ENCODE measurements at regions not wholly inside any gene's neighbourhood (a gene's known extent, or its start where the extent isn't known, plus 50 kb on each side); places are given as distances from the start of the nearest gene placed in this dataset.
A peak's percentile ranks its signal among the peaks of the same experiment; 100 is the strongest.

DNA sequence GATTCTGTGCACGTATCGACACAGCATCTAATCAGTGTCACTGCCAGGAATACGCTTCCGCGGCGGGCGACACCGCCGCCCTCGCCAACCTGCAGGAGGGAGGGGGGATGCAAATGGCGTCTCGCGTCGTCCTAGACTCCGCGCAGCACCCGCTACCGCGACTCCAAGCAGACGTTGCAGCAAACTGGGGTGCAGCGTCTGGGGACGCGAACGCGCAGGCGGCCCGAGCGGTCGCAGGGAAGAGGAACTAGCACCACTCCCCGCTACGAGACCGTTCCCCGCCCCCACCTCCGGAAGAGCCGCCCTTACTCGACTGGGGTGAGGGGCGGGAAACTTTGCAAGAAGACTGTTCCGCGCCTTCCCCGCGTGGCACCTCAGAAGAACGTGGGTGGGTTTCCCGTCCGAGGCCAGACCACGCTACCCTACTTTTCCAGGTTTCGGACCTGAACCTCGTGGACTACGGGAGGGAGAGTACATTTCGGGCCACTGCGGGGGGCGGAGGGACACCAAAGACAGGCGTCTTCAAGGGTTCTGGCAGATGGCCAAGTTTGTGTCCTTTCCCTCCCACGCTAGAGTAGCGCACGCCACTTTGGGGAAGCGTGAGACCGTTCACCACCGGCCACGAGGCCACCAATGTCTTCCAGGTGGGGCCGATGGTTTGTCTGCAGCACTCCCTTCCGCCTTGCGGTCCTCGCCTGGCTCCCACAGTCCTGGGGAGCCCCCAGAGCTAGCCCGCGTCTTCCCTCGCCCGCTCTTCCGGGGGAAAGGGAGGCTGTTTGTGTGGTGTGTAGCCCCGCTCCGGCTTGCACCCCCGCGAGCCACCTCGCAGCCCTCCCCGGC lies 78.0 kb upstream of the BCOR start:
- peak; percentile 20 to 37 for DNase-seq

DNA sequence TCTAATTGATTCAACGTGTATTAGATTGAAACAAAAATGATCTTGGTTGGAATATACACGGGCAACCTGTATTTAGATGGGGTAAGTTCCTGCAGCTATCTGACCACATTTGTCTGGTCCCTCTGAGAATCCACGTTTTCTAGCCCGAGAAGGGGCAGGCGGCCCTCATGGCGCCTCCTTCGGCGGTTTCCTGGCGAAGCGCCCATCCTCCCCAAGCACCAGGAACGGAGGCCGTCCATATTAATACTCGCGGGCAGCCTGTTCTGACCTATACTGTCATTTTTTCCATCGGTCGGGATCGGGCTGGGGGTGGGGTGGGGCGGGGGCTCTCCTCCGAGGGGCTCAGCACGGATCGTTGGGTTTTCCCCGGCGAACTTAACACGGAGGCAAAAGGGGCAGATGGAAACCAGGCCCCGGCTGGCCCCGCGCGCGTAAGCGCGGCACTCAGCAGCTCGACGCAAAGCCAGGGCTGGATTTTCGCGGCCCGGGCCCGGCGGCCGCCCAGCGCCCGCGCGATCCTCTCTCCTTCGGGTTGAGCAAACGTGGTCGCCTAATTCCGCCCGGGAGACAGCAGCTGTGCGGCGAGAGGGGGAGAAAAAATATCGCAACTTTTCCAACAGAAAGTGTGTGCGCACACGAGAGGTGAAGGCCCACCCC lies 77.2 kb upstream of the BCOR start:
- no peak for DNase-seq

DNA sequence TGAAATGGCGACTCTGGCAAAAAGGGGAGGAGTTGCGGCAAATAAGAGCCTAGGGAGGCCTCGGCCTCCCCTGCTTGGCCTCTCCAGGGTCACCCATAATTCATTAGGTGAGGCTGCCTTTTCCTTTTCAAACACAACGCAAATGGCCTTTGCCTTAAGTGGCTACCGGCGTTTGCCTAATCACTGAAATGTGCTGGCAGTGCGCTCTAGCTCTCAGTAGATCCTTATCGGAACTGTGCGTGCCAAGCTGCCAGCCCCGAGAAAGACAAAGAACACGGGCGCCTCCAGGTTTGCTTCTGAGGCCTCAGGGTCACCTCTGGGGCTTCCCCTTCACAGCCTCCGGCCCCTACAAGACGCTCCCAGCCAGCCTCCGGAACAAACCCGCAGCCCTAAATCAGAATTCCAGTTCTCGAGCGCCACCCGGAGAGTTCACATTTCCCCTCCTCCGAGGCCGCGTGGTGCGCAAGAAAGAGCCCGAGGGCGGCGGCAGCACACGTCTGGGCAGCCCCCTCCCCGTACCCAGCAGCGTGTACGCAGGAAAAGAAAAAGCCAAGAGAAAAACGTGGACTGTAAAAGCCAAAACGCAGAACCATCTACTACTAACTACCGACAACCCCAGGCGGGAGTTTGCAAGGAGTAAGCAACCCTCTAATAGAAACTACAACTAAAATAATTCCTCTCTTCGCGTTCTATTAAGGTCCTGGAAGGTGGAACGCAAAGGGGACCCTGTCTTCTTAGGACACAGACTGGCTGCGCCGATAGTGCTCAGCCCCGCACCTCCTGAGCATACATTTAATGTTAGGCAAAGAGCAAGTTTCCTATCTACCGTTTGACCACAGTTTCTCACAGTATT lies 76.5 kb upstream of the BCOR start:
- no peak for DNase-seq

DNA sequence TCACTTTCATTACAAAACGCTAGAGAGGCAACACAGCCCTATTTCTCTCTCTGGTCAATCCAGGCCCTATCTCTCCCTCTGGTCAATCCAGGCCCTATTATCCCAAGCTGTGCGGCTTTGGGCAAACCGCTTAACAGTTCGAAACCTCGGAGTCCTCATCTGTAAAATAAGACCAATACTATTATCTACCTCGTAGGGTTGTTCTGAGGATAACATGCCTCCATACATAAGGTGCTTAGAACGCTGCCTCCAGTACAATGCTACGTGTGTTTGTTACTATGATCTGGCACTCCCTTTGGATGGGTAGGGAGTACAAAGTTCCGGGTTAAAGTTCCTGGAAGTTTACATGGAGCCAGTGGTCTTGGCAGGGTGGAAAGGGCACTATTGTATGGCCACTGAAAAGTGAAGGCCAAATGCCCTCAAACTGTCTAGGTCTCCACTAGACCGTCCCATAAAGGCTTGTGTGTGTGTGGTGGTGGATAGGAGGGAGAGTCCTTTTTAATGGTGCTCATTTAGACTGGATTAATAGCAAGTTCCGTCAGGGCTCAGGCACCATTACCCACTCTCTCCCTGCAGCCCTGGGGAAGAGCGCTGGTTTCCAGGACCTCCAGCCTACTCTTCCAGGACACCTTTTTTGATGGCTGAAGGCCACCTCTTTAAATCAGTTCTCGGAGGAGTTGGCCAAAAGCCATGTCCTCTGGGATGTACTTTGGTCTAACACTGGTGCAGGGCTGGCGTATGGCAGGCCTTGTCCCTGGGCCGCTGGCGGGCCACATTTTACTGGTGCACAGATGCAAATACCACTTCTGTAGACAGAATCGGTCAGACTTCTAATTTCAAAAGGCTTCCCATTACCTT lies 75.6 kb upstream of the BCOR start:
- DNase-seq: no peak

DNA sequence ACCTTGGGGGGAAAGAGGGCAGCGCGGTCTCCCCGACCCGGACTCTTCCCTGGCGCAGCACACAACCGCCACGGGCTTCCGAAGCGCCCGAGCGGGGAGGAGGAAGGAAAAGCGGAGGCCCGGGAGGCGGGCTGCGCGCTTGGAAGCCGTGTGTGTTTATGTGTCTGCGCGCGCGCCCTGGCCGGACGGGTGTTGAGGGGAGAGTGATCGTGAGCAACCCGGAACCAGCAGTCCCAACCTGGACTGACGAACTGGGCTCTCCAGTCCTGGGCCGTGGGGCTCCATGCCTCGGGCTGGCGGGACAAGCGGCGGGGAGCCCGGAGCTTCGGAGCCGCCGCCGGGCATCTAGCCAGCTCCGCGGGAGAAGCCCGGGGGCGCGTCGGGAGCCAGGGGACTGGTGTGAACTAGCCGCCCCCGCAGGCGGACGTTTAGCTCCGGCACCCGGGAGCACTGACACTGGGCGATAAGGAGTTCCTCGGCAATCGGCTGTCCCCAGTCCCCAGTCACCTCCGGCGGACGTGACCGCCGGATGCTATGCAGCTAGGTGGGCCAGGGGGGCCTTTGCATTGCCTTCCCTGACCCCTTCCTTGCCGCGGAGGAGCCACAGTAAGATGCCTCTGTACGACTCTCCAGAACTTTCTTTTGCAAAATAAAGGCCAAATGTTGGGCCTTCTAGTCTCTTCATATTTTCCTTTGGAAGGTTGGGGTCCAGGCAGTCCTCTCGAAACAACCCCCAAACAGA lies 74.8 kb upstream of the BCOR start:
- no peak for DNase-seq

DNA sequence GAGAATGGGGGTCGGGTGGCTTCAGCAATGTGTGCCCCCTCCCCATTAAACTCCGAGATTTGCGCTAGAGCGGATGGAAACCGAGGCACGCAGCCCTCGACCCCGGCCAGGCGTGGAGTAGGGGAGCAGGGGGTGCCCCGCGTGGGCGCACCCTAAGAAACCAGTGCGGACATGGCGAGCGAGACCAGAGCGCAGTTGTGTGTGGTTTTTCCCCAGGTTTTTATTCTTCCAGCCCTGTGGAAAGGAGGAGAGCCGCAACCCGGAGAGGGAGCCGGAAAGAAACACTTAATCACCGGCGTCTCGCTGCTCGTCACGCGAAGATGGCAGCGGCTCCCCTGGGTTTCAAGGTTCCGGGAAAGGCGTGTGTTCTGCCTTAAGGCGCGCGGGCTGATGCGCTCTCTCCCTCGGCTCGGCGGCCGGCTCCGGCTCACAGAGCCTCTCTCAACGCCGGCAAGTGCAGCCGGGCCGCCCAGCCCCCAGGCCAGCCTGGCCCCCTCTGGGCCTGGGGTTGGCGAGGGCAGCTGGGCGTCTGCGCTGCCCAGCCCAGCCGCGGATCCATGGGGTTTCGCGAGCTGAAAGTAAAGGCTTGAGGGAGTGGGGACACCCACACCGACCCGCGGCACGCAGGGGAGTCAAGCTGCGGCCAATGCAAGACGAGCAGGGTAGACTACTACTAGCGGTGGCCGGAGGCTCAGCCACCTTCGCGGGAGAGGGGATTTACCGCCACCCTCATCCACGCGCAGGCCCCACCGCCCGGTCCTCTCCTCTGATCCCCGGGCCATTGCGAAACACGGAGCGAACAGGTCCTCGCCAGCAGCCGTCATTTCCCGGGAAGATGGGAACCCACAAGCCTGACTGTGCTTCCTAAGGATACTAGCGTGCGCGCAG lies 74.0 kb upstream of the BCOR start:
- DNase-seq: no peak

DNA sequence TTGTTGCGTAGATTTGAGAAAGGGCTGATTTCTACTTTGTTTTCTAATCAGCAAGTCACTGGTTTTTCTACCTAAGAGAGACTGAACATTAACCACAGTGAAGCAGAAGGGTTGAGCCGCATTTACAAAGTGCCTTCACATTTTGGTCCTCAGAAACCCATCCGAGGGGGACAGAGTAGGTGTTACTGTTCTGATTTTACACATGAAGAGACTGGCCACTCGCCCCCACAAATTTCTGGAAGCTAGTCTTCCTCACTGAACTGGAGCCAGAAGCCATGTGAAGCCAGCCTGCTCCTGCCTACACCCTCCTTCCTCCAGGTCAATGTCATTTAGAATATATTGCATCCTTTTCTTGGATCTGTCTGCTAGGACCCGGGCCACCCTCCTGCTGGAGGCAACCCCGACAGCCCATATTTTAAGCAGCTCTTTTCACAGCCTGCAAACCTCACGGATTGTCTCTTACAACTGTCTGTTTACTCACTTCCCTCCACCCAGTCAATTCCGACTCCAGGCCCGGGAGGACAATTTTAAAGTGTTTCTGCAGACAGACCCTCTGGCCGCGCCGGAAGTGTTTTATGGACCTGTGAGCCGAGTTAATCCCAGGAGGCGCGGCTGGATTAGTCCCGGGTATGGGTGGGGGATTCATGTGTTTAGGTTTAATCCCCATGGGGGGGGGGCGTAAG lies 73.2 kb upstream of the BCOR start:
- DNase-seq: no peak

DNA sequence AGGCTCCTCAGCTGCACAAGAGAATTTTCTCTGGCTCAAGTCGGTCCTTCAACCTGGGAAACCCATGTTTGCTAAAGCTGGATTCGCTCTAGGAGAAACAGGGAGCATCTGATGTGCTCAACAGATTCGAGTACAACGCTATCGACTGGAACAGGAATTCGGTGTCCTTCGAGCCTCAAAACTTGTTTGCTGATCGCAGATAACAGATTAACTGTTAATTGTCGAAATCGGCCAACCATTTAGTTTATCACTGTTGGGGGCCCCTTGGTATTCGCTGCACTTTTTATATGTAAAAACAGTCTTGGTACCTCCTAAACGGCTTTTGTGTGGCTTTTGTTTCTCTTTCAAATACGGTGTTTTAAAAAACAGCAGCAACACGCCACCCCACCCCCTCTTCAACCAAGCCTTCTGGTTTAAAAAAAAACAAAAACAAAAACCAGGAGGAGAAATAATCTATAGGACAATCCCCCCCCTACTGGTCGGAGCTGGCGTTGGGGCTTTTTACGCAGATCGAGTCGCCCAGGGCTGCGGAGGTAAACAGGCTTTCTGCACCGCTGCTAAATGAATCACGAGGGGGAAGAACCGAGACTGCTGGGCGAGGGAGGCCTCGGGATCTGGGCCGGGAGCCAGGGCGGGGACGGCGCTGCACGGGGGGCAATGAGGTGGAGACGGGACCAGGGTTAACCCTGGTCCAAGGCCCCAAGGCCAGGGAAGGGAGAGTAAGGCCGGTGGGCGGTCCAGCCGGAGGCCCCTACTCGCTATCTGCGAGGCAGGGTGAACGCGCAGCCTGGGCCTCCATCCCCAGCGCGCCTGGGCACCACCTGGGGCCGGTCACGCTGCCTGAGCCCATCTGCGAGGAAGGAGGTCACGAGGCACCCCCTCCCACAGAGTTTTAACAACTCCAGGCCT lies 71.7 kb upstream of the BCOR start:
- DNase-seq: peak; percentile 27 to 34

DNA sequence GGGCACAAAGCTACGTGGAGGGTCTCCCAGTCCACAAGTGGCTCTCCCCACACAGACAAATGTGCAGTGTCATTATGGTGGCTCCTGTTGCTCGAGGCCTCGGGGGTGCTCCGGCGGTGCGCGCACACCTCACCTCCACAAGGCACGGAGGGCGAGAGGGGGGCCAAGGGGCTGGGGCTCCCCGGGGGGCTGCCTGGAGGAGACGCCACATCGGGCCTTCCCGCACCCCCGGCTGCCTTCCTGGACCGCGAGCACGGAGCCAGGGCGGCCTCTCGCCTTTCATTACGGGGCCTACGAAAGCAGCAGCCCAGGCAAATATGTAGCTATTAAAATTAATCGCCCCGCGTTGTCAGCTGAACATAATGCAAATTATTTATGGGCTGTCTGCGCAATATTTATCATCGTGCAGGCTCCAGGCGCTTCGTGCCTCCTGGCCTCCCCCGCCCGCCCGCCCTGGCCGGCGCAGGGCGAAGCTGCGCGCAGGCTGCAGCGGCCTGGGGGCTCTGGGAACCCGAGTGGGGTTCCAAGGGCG lies 70.8 kb upstream of the BCOR start:
- no peak for DNase-seq

DNA sequence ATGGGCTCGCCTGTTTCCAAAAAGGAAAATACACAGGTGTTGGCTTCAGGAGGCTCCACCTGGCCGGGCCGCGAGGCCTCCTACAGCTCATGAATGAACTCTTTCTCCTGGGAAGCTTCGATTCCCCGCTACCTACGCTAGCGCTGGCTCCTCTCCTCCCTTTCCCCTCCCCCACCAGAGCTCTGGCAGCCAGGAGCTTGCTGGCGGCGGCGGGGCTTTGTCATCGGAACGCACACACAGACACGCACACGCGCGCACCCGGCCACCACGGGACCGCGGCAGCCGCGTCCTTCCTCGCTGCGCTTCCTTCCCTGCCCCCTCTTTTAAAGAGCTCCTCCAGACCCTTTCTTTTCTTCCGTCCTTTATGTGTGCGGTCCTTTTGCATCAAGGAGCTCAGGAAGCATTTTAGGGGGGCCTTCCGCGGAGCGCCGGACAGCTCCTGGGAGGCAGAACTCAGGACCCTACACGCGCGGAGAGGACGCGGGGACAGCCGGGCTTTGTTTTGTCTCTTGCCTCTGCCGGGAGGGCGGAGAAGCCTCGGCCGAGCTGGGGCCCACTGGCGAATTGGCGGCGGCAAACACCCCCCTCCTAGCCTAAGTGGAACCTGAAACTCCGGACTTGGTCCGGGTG lies 70.2 kb upstream of the BCOR start:
- no peak for DNase-seq

DNA sequence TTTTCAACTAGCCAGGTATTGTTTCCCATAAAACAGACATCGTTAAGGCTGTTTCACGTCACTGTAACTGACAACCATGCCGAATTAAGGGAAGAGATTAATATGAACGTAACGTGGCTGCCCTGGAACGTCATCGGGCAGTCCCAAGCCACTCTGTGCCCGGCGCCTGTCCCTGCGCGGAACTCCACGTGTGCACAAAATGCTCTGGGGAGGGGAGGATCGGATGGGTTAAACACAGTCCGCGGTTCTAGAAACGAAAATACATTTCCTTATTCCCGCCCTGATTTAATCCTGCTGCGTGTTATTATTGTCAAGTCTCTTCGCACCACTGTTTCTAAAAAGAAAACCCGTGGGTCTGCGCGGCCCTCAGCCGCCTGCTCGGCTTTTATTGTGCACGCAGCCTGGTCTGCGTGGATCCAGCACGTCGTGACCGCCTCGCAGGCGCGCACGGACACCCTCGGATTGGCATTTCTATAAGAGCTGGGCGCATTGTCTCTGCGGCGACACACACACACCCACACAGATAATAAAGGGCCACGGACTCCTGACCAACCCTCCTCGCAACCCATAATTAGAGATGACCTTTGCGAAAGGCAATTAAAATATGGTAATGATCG lies 69.6 kb upstream of the BCOR start:
- no peak for DNase-seq

DNA sequence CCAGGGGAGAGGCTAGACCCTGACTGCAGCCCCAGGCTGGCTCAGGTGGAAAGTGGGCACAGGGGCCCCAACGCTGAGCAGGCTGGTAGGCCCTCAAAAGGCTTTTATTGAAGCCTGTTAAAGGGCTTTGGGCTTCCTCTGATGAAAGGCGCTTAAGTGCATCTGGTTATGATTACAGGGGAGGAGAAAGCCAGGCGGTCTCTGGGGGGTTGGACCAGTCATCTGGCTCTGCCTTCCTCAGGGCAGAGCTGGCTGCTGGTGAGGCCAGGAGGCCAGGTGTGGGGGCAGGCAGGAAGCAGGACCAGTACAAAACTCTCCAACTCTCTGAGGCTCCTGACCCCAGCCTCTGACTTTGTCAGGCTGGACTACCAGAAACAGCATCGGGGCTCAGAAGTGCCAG lies 68.8 kb upstream of the BCOR start:
- no peak for DNase-seq

DNA sequence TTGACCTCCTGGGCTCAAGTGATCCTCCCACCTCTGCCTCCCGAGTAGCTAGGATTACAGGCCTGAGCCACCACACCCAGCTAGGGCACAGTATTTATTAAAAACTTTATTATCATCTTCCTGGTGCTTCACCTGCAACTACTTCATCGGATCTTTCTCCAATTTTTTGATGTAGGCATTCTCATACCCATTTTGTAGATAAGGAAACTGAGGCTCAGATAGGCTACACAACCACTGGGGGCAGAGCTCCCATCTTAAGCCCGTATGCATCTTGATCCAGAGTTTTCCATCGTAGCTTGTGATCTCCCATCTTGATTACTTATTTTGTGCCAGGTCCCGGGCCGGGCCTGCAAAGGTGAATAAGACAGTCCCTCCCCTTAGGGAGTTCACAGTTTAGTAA lies 68.1 kb upstream of the BCOR start:
- no peak for DNase-seq

DNA sequence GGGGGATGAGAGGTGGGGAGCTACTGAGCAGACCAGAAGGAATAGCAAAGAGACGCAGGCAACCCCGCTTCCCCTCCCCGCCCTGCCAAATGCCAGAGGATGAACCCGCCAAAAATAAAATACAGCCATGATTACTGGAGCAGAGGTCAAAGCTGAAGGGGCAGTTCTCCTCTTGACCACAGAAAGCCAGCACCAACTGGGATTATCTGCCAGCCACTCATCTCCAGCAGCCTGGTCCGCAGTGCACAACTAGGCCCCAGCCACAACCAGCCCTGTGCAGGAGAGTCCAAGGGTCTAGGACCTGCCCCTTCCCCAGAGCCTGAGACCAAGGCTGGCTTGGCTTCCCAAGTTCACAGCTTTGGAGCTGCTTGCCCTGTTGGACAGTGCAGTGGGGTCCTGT lies 67.4 kb upstream of the BCOR start:
- no peak for DNase-seq

DNA sequence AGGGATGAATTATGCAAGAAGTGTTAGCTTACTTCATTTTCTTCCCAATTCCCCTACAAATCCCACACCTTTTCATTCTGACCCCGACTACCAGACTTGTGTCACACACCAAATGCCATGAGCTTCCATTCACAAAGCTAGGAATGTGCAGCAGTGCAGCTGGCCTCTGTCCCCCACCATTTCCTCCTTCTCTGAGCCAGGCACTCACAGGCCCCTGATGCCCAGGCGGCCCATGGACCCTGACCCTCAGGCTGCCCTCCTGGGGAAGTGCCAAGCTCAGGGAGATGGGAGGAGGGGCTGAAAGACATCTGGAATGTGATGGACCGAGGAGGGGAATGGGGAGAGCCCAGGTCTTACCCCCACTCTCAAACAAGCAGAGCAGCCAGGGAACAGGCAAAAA lies 67.0 kb upstream of the BCOR start:
- no peak for DNase-seq

DNA sequence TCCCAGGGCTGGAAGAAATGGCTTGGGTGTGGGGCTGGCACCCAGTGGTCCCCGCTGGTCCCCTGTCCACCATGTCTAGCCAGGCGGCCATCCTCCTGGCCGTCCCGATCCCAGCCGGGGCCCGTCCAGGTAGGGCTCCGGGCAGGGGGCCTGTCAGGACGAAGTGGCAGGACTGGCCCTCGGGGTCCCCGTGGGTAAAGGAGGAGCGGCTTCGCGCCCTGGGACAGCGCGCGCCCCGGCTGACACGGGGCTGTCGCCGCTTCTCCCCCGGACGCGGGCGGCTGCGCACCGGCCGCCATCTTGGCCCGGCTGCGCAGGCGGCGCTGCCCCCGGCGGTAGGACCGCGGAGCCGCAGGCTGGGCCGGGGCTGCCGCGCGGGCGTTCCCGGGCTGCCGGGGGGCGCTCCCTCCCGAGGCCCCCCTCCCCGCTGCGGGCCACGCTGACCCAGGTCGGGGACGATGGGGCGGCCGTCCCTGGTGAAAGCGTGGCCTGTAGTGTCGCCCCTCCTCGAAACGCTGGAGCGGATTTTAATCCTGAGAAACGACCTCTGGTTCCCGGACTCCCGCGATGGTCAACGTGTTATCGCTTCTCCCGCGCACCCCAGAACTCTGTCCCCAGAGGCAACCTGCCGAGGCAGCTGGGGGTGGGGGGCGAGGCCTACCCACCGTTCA lies 60.4 kb upstream of the BCOR start:
- DNase-seq: no peak

All from AML-193 (cell line).